ENCODE measurements at regions not wholly inside any gene's neighbourhood (a gene's known extent, or its start where the extent isn't known, plus 50 kb on each side); places are given as distances from the start of the nearest gene placed in this dataset.

GRCh38 chr11:91396236-91397133 lies 828.1 kb upstream of the FAT3 start:
- TF ChIP-seq, protein P1, sequence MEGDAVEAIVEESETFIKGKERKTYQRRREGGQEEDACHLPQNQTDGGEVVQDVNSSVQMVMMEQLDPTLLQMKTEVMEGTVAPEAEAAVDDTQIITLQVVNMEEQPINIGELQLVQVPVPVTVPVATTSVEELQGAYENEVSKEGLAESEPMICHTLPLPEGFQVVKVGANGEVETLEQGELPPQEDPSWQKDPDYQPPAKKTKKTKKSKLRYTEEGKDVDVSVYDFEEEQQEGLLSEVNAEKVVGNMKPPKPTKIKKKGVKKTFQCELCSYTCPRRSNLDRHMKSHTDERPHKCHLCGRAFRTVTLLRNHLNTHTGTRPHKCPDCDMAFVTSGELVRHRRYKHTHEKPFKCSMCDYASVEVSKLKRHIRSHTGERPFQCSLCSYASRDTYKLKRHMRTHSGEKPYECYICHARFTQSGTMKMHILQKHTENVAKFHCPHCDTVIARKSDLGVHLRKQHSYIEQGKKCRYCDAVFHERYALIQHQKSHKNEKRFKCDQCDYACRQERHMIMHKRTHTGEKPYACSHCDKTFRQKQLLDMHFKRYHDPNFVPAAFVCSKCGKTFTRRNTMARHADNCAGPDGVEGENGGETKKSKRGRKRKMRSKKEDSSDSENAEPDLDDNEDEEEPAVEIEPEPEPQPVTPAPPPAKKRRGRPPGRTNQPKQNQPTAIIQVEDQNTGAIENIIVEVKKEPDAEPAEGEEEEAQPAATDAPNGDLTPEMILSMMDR (IDR thresholded peaks at IDR 0.05; ENCODE audit: insufficient read depth, low read length): no peak
- TF ChIP-seq REST (IDR thresholded peaks at IDR 0.05; ENCODE audit: insufficient replicate concordance, low read depth) (no peak), POLR2AphosphoS5 (IDR thresholded peaks at IDR 0.05; ENCODE audit: low read depth) (no peak)
